ENCODE measurements at regions not wholly inside any gene's neighbourhood (a gene's known extent, or its start where the extent isn't known, plus 50 kb on each side); places are given as distances from the start of the nearest gene placed in this dataset.

DNA sequence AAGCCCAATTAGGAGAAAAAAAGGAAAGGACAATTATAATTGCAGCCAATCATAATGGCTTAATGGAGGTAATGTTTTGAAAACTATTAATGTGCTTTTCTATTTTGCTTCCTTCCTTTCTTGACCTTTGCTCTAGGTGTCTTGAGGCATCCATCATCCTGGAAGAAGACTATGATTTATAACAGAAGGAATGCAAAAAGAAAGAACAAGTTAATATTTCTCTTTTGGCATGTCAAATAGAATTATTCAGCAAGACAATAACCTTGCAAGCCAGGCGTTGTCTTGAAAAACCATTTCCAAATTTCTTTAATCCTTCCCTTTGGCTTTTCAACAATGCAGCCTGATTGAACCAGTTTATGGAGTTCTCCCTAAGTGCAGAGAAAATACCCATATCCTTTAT lies 107.7 kb upstream of the USP24 start:
- no peak overlapping the region for H3K27ac Mint-ChIP-seq
- CTCF ChIA-PET: no interaction called here

DNA sequence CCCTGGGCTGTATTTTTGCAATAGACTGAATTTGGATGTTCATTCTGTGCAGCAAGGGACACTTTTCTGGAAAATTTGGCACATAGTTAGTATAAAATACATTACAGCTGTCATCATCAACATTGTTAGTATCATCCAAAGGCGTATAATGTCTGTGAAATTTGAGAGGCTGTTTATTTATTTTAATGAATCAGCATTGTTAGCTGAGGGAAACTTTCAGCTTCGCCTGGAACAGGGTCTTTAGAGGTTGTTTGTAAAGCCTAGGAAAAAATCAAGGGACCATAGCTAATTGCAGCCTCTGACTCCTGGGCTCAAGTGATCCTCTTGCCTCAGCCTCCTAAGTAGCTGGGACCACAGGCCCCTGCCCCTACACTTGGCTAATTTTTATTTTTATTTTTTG lies 106.8 kb upstream of the USP24 start:
- Mint-ChIP-seq H3K4me1 (peaks cover 0 to 7% (median 2%) of the 10 kb centered on the region in 3 donors), H3K9me3 (no peaks in the 10 kb centered on the region), H3K4me3 (no peak overlapping the region), H3K27me3 (peaks cover 8 to 12% of the 10 kb centered on the region in 2 donors), H3K36me3 (no peaks in the 10 kb centered on the region), H3K27ac (no peak overlapping the region)
- ChIA-PET POLR2A (no interaction called here), CTCF (no interaction called here)
- Histone ChIP-seq H3K4me1 (ENCODE audit: control insufficient read depth in 1 of 2, extremely low read depth in 1 of 2, insufficient read depth in 2 of 2, low read length in 2 of 2) (no peaks in the 10 kb centered on the region), H3K9me3 (no peaks in the 10 kb centered on the region), H3K4me3 (ENCODE audit: control insufficient read depth in 1 of 2, extremely low read depth in 1 of 2, low read length in 1 of 2) (no peak overlapping the region), H3K36me3 (ENCODE audit: control insufficient read depth in 2 of 2, extremely low read depth in 1 of 2, insufficient read depth in 1 of 2, low read length in 1 of 2) (no peaks in the 10 kb centered on the region), H3K27ac (ENCODE audit: low read length) (no peak overlapping the region), H3K27me3 (replicated peaks in 1 of 2; ENCODE audit: control insufficient read depth in 2 of 2, extremely low read depth in 1 of 2, insufficient read depth in 2 of 2, low read length in 1 of 2) (peaks cover 0 to 3% of the 10 kb centered on the region in 2 experiments)
- WGBS (ENCODE audit: insufficient coverage): 100% methylated on average over 1 of the region's 2 CpGs
- DNase-seq (no peak), ATAC-seq (replicated peaks in 1 of 4) (no peak)

More for the DNA sequence above, 107.7 kb upstream of the USP24 start:
- no peak for ATAC-seq (replicated peaks in 1 of 4)
- WGBS (ENCODE audit: insufficient coverage): no CpG with 5 or more reads among the region's 1 CpG
- H3K27me3 Mint-ChIP-seq: peaks cover 8 to 12% of the 10 kb centered on the region in 2 donors
- no peaks in the 10 kb centered on the region for H3K9me3 ChIP-seq
- no peak overlapping the region for H3K4me3 Mint-ChIP-seq
- no peak overlapping the region for H3K27ac ChIP-seq (ENCODE audit: low read length)
- H3K36me3 ChIP-seq (ENCODE audit: control insufficient read depth in 2 of 2, extremely low read depth in 1 of 2, insufficient read depth in 1 of 2, low read length in 1 of 2): no peaks in the 10 kb centered on the region
- no peak overlapping the region for H3K4me3 ChIP-seq (ENCODE audit: control insufficient read depth in 1 of 2, extremely low read depth in 1 of 2, low read length in 1 of 2)
- no peaks in the 10 kb centered on the region for H3K36me3 Mint-ChIP-seq
- H3K4me1 Mint-ChIP-seq: no peaks in the 10 kb centered on the region
- H3K27me3 ChIP-seq (replicated peaks in 1 of 2; ENCODE audit: control insufficient read depth in 2 of 2, extremely low read depth in 1 of 2, insufficient read depth in 2 of 2, low read length in 1 of 2): peaks cover 0 to 3% of the 10 kb centered on the region in 2 experiments
- no peaks in the 10 kb centered on the region for H3K9me3 Mint-ChIP-seq
- H3K4me1 ChIP-seq (ENCODE audit: control insufficient read depth in 1 of 2, extremely low read depth in 1 of 2, insufficient read depth in 2 of 2, low read length in 2 of 2): no peaks in the 10 kb centered on the region
- POLR2A ChIA-PET: no interaction called here
- no peak for DNase-seq

DNA sequence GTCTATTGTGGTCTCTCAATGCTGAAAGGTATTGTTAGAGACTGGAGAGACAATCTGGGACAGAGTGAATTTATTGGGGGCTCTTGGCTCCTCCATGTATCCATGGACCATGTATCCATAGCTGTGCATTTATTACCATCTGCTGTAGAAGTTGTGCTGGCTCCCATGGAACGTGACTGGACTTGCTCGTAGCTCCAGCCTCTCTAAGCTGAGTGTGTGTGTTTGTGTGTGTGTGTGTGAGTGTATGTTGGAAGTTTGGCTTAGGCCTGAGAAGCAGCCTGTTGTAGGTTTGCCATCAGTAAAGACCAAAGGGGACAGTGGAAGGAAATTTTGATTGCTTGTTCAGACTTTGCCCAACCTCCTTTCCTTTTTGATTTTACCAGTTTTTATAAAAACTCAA lies 105.7 kb upstream of the USP24 start:
- no peaks in the 10 kb centered on the region for H3K9me3 ChIP-seq
- ATAC-seq (replicated peaks in 1 of 4) (no peak), DNase-seq (no peak)
- H3K4me1 ChIP-seq (ENCODE audit: control insufficient read depth in 1 of 2, extremely low read depth in 1 of 2, insufficient read depth in 2 of 2, low read length in 2 of 2): no peaks in the 10 kb centered on the region
- no peak overlapping the region for H3K4me3 ChIP-seq (ENCODE audit: control insufficient read depth in 1 of 2, extremely low read depth in 1 of 2, low read length in 1 of 2)
- 100% methylated on average over 1 of the region's 2 CpGs for WGBS (ENCODE audit: insufficient coverage)
- Mint-ChIP-seq H3K27me3 (peaks cover 7% of the 10 kb centered on the region in 2 donors), H3K36me3 (no peaks in the 10 kb centered on the region), H3K4me3 (no peak overlapping the region), H3K27ac (no peak overlapping the region), H3K4me1 (peaks cover 0 to 9% (median 4%) of the 10 kb centered on the region in 3 donors), H3K9me3 (no peaks in the 10 kb centered on the region)
- ChIA-PET POLR2A (no interaction called here), CTCF (no interaction called here)
- H3K27ac ChIP-seq (ENCODE audit: low read length): no peak overlapping the region
- no peaks in the 10 kb centered on the region for H3K36me3 ChIP-seq (ENCODE audit: control insufficient read depth in 2 of 2, extremely low read depth in 1 of 2, insufficient read depth in 1 of 2, low read length in 1 of 2)
- peaks cover 0 to 3% of the 10 kb centered on the region in 2 experiments for H3K27me3 ChIP-seq (replicated peaks in 1 of 2; ENCODE audit: control insufficient read depth in 2 of 2, extremely low read depth in 1 of 2, insufficient read depth in 2 of 2, low read length in 1 of 2)

DNA sequence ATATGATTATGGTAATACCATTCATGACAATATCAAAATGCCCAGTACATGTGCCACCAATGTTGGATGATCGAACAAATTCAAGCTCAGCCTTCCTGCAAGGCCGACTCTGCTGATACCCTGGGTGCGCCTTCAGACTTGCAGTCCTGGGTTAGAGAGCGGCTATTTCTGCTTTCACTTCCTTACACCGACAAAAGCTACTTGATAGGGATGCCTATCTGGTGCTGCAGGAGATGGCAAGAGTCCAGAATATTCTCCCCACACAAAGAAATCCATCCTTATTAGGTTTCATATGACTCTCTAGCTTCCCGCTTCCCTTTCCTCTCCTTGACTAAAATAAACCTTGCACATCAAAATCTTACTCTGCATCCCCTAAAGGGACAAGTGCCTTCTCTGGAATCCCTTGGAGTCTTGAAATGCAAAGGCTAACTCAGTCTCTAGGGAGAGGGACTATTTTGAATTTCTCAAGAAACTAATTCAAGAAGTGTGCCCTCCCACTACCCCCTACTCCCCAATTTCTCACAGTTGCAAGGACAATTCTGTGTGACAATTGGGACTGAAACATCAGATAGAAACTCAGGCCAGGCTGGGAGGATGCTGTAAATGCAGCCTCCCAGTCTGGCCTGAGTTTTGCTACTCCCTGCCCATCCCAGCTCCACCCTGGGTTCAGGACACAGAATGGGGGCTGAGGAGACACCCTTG lies 103.1 kb upstream of the USP24 start:
- CTCF ChIA-PET: no interaction called here
- Histone ChIP-seq H3K36me3 (ENCODE audit: control insufficient read depth in 2 of 2, extremely low read depth in 1 of 2, insufficient read depth in 1 of 2, low read length in 1 of 2) (no peaks in the 10 kb centered on the region), H3K4me3 (ENCODE audit: control insufficient read depth in 1 of 2, extremely low read depth in 1 of 2, low read length in 1 of 2) (no peak overlapping the region), H3K27me3 (replicated peaks in 1 of 2; ENCODE audit: control insufficient read depth in 2 of 2, extremely low read depth in 1 of 2, insufficient read depth in 2 of 2, low read length in 1 of 2) (peaks cover 0 to 3% of the 10 kb centered on the region in 2 experiments), H3K9me3 (no peaks in the 10 kb centered on the region), H3K27ac (ENCODE audit: low read length) (no peak overlapping the region), H3K4me1 (ENCODE audit: control insufficient read depth in 1 of 2, extremely low read depth in 1 of 2, insufficient read depth in 2 of 2, low read length in 2 of 2) (no peaks in the 10 kb centered on the region)
- Mint-ChIP-seq H3K27me3 (peaks cover 4 to 7% of the 10 kb centered on the region in 2 donors), H3K27ac (no peak overlapping the region), H3K36me3 (no peaks in the 10 kb centered on the region), H3K9me3 (no peaks in the 10 kb centered on the region), H3K4me1 (peaks cover 0 to 9% (median 4%) of the 10 kb centered on the region in 3 donors), H3K4me3 (no peak overlapping the region)
- POLR2A ChIA-PET: no interaction called here
- DNase-seq (no peak), ATAC-seq (replicated peaks in 1 of 4) (no peak)
- 94% methylated on average over 2 of the region's 6 CpGs for WGBS (ENCODE audit: insufficient coverage)

DNA sequence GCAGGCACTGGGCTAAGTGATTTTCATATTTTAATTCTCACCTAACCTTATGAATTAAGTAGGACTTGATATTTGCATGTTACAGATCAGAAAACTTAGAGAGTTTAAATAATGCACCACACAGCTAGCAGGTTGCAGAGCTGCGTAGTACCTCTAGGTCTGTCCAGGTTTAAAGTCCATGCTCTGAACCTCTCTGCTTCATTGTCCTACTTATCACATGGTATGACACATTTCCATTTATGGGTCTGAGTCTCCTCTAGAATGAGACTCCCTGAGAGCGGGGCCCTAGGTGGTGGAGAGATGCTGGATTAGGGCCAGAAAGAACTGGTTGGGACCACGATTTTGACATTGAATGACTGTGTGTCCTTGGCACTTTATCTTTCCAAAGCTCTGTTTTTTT lies 102.5 kb upstream of the USP24 start:
- Histone ChIP-seq H3K4me1 (ENCODE audit: control insufficient read depth in 1 of 2, extremely low read depth in 1 of 2, insufficient read depth in 2 of 2, low read length in 2 of 2) (no peaks in the 10 kb centered on the region), H3K27me3 (replicated peaks in 1 of 2; ENCODE audit: control insufficient read depth in 2 of 2, extremely low read depth in 1 of 2, insufficient read depth in 2 of 2, low read length in 1 of 2) (peaks cover 0 to 3% of the 10 kb centered on the region in 2 experiments), H3K4me3 (ENCODE audit: control insufficient read depth in 1 of 2, extremely low read depth in 1 of 2, low read length in 1 of 2) (no peak overlapping the region), H3K36me3 (ENCODE audit: control insufficient read depth in 2 of 2, extremely low read depth in 1 of 2, insufficient read depth in 1 of 2, low read length in 1 of 2) (no peaks in the 10 kb centered on the region), H3K27ac (ENCODE audit: low read length) (no peak overlapping the region), H3K9me3 (no peaks in the 10 kb centered on the region)
- ChIA-PET POLR2A (no interaction called here), CTCF (no interaction called here)
- Mint-ChIP-seq H3K4me3 (no peak overlapping the region), H3K27me3 (peaks cover 4 to 7% of the 10 kb centered on the region in 2 donors), H3K27ac (no peak overlapping the region), H3K36me3 (no peaks in the 10 kb centered on the region), H3K9me3 (no peaks in the 10 kb centered on the region), H3K4me1 (peaks cover 0 to 9% (median 4%) of the 10 kb centered on the region in 3 donors)
- WGBS (ENCODE audit: insufficient coverage): 60% methylated on average over 2 of the region's 3 CpGs
- no peak for DNase-seq
- no peak for ATAC-seq (replicated peaks in 1 of 4)

DNA sequence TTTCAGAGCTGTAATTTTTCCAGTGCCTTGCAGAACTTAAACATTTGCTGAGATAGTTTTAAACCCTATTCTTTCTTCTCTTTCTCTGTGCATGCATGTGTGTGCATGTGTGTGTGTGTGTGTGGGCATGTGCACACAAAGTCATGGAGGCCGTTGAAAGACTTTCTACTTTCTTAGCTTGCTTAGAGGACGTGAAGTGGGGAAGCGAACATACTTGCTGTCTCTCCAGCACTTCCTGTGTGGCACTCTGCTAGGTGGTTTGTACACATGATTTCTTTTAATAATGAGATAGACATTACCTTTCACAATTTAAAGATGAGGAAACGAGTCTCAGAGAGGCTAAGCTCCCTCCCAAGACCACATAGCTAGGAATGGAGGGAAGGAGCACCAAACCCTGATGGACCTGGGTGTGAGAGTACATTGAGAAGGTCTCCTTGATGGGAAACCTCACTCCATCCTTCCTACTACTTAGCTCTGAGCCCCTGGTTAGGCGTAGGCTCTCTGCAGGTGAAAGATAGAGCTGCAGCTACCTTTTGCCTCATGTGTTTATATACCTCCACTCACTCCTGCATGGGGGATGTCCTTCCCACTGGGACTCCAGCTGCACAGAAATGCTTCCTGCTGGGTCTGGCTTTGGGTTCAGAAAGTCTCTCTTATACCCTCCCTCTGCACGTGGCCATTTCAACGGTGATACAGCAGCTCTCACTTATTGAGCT lies 101.9 kb upstream of the USP24 start:
- no peaks in the 10 kb centered on the region for H3K9me3 Mint-ChIP-seq
- Histone ChIP-seq H3K9me3 (no peaks in the 10 kb centered on the region), H3K36me3 (ENCODE audit: control insufficient read depth in 2 of 2, extremely low read depth in 1 of 2, insufficient read depth in 1 of 2, low read length in 1 of 2) (no peaks in the 10 kb centered on the region), H3K27ac (ENCODE audit: low read length) (no peak overlapping the region), H3K27me3 (replicated peaks in 1 of 2; ENCODE audit: control insufficient read depth in 2 of 2, extremely low read depth in 1 of 2, insufficient read depth in 2 of 2, low read length in 1 of 2) (peaks cover 0 to 3% of the 10 kb centered on the region in 2 experiments), H3K4me3 (ENCODE audit: control insufficient read depth in 1 of 2, extremely low read depth in 1 of 2, low read length in 1 of 2) (no peak overlapping the region), H3K4me1 (ENCODE audit: control insufficient read depth in 1 of 2, extremely low read depth in 1 of 2, insufficient read depth in 2 of 2, low read length in 2 of 2) (no peaks in the 10 kb centered on the region)
- no peaks in the 10 kb centered on the region for H3K36me3 Mint-ChIP-seq
- no peak overlapping the region for H3K4me3 Mint-ChIP-seq
- ChIA-PET POLR2A (no interaction called here), CTCF (no interaction called here)
- no peak for ATAC-seq (replicated peaks in 1 of 4)
- H3K27ac Mint-ChIP-seq: no peak overlapping the region
- peaks cover 4 to 7% of the 10 kb centered on the region in 2 donors for H3K27me3 Mint-ChIP-seq
- peaks cover 0 to 9% (median 4%) of the 10 kb centered on the region in 3 donors for H3K4me1 Mint-ChIP-seq
- no peak for DNase-seq
- 28% methylated on average over 2 of the region's 7 CpGs for WGBS (ENCODE audit: insufficient coverage)
